Stomach (tissue), 8 donors: ENCODE measurements at regions not wholly inside any gene's neighbourhood (a gene's known extent, or its start where the extent isn't known, plus 50 kb on each side); places are given as distances from the start of the nearest gene placed in this dataset.
A peak's percentile ranks its signal among the peaks of the same experiment; 100 is the strongest.

Experiments
- DNase-seq, 2 donors: peaks; one replicate each; pipeline versions ENCODE4 v3.0.0 to v3.0.0-alpha.2; 2013 to 2019
- H3K27ac ChIP-seq, 5 donors: fragments of 200-600 bp in 4 of 5; sonication (generic) in 4 of 5; one replicate each; pipeline ENCODE4 v1.5.1; 2013 to 2019; ENCODE audit warnings: mild to moderate bottlenecking in 1 of 5, moderate library complexity in 1 of 5
- H3K27me3 ChIP-seq, 3 donors: fragments of 200-600 bp; sonication (generic); one replicate each; pipeline ENCODE4 v1.5.1; 2017 to 2019; ENCODE audit warnings: mixed run types in 1 of 3
- H3K36me3 ChIP-seq, 4 donors: fragments of 200-600 bp; sonication (generic); 1 replicate in 3 of 4; 2 replicates in 1 of 4; pipeline ENCODE4 v1.5.1; 2016 to 2019
- H3K4me1 ChIP-seq, 4 donors: fragments of 200-600 bp; sonication (generic); one replicate each; pipeline ENCODE4 v1.5.1; 2016 to 2019
- H3K4me3 ChIP-seq, 4 donors: fragments of 200-600 bp; sonication (generic) in 3 of 4; one replicate each; pipeline ENCODE4 v1.5.1; 2016 to 2019; ENCODE audit warnings: mild to moderate bottlenecking in 1 of 4
- H3K9me3 ChIP-seq, 4 donors: fragments of 200-600 bp; sonication (generic); one replicate each; pipeline ENCODE4 v1.5.1; 2016 to 2019
- EP300 ChIP-seq: sonication (generic); formaldehyde crosslinking; IDR thresholded peaks from one replicate; pipeline ENCODE4 v1.6.1; 2017; ENCODE audit warnings: antibody characterized with exemption
- POLR2A ChIP-seq, 4 donors: fragments of 450-650 bp; IDR thresholded peaks; one replicate each; pipeline ENCODE4 v1.6.1; 2016; ENCODE audit warnings: antibody characterized with exemption in 4 of 4, control low read depth in 2 of 4, mild to moderate bottlenecking in 1 of 4, moderate library complexity in 1 of 4
- POLR2AphosphoS5 ChIP-seq, 3 donors: sonication (generic); formaldehyde crosslinking; IDR thresholded peaks; one replicate each; pipeline ENCODE4 v1.6.1; 2016; ENCODE audit warnings: antibody characterized with exemption in 3 of 3
- WGBS, 5 donors: extraction: QIAGEN DNeasy Blood & Tissue Kit in 3 of 5; methylation state at CpG; one replicate each; pipeline versions ENCODE4 v1.1.5 to v1.1.7; 2013 to 2018; 5-methylcytosine and 5-hydroxymethylcytosine counted together
- intact Hi-C: fragments of 100-400 bp; cut with DNase I; formaldehyde crosslinking; loops from one replicate; pipeline ENCODE4 v1.15.1; 2023; ENCODE audit warnings: low total_unique reads
- TF ChIP-seq, protein P1 (sequence below), 7 experiments: fragments of 450-650 bp in 4 of 7; fragments of 200-600 bp in 3 of 7; sonication (generic) in 3 of 7; IDR thresholded peaks; one replicate each; pipeline ENCODE4 v1.5.1; 2016 to 2019; ENCODE audit warnings: antibody characterized with exemption in 7 of 7, control low read depth in 2 of 7, mild to moderate bottlenecking in 1 of 7
- donor health status: healthy with polysubstance abuse.
- donor health status: Bipolar disorder and iron deficiency.
- donor health status: healthy.

GRCh38 chr1:94694226-94694915 lies 125.8 kb upstream of the SLC44A3 start:
- Histone ChIP-seq H3K36me3 (no peaks in the 10 kb centered on the region), H3K27ac (no peak overlapping the region), H3K4me3 (no peak overlapping the region), H3K27me3 (no peaks in the 10 kb centered on the region), H3K9me3 (no peaks in the 10 kb centered on the region), H3K4me1 (peaks cover 0 to 14% (median 4%) of the 10 kb centered on the region in 4 donors)
- WGBS, 5 donors, result 78 to 94% (median 84%) methylated on average over 4 of the region's 4 CpGs
- TF ChIP-seq, protein P1, sequence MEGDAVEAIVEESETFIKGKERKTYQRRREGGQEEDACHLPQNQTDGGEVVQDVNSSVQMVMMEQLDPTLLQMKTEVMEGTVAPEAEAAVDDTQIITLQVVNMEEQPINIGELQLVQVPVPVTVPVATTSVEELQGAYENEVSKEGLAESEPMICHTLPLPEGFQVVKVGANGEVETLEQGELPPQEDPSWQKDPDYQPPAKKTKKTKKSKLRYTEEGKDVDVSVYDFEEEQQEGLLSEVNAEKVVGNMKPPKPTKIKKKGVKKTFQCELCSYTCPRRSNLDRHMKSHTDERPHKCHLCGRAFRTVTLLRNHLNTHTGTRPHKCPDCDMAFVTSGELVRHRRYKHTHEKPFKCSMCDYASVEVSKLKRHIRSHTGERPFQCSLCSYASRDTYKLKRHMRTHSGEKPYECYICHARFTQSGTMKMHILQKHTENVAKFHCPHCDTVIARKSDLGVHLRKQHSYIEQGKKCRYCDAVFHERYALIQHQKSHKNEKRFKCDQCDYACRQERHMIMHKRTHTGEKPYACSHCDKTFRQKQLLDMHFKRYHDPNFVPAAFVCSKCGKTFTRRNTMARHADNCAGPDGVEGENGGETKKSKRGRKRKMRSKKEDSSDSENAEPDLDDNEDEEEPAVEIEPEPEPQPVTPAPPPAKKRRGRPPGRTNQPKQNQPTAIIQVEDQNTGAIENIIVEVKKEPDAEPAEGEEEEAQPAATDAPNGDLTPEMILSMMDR (IDR thresholded peaks at IDR 0.05), result no peak
- TF ChIP-seq EP300, result no peak
- TF ChIP-seq POLR2AphosphoS5 (IDR thresholded peaks at IDR 0.05), result no peak
- TF ChIP-seq POLR2A (IDR thresholded peaks at IDR 0.05), result no peak
- DNase-seq, result no peak
- intact Hi-C loops, result no loop called here

- 89 to 100% (median 97%) methylated on average over 1 of the region's 1 CpG for WGBS, 5 donors
- TF ChIP-seq, protein P1 (IDR thresholded peaks at IDR 0.05), result no peak
- TF ChIP-seq POLR2A (IDR thresholded peaks at IDR 0.05) (no peak), EP300 (no peak), POLR2AphosphoS5 (IDR thresholded peaks at IDR 0.05) (no peak)
- intact Hi-C loops, result no loop called here
Measured at GRCh38 chr1:94693435-94693834, 126.7 kb upstream of the SLC44A3 start.

GRCh38 chr1:94693029-94693428 lies 127.1 kb upstream of the SLC44A3 start:
- intact Hi-C loops, result no loop called here
- no peak overlapping the region for H3K27ac ChIP-seq
- H3K4me3 ChIP-seq, result no peak overlapping the region
- no peaks in the 10 kb centered on the region for H3K27me3 ChIP-seq
- TF ChIP-seq EP300, result no peak
- no peak for TF ChIP-seq POLR2AphosphoS5 (IDR thresholded peaks at IDR 0.05)
- no peak for TF ChIP-seq POLR2A (IDR thresholded peaks at IDR 0.05)
- TF ChIP-seq, protein P1 (IDR thresholded peaks at IDR 0.05), result no peak
- DNase-seq, result no peak
- H3K9me3 ChIP-seq, result no peaks in the 10 kb centered on the region
- 79 to 93% (median 88%) methylated on average over 3 of the region's 3 CpGs for WGBS, 5 donors
- H3K36me3 ChIP-seq, result no peaks in the 10 kb centered on the region
- peaks cover 0 to 3% (median under 1%) of the 10 kb centered on the region in 4 donors for H3K4me1 ChIP-seq

More at GRCh38 chr1:94693435-94693834, 126.7 kb upstream of the SLC44A3 start:
- no peak overlapping the region for H3K27ac ChIP-seq
- no peaks in the 10 kb centered on the region for H3K9me3 ChIP-seq
- H3K4me3 ChIP-seq, result no peak overlapping the region
- no peaks in the 10 kb centered on the region for H3K27me3 ChIP-seq
- no peak for DNase-seq
- H3K36me3 ChIP-seq, result no peaks in the 10 kb centered on the region
- peaks cover 0 to 7% (median 3%) of the 10 kb centered on the region in 4 donors for H3K4me1 ChIP-seq

DNA sequence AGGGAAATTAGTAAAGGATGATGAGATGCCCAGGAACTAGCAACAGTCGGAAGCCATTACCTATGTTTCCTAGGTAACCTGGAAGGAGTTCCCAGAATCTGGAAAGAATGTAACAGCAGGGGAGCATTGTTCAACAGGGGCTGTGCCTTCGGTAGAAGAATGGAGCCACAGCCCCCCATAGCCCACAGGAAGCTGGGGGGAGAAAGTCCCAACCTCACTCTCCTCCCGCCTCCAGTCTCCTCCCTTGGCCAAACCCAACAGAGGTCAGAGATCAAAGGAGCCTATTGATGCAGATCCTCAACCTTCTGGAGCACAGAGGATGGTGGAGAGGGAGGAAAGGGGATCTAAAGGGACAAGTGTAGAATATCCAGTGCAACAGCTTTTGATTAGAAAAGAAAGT lies 131.5 kb upstream of the SLC44A3 start:
- Histone ChIP-seq H3K9me3 (no peaks in the 10 kb centered on the region), H3K27me3 (no peaks in the 10 kb centered on the region), H3K27ac (peak overlapping the region in 3 of 5 donors; percentile 50 to 73 (median 62)), H3K4me1 (no peaks in the 10 kb centered on the region), H3K4me3 (no peak overlapping the region), H3K36me3 (no peaks in the 10 kb centered on the region)
- no peak for DNase-seq
- 75 to 86% (median 84%) methylated on average over 3 of the region's 3 CpGs for WGBS, 5 donors
- no peak for TF ChIP-seq POLR2AphosphoS5 (IDR thresholded peaks at IDR 0.05)
- intact Hi-C loops, result no loop called here

DNA sequence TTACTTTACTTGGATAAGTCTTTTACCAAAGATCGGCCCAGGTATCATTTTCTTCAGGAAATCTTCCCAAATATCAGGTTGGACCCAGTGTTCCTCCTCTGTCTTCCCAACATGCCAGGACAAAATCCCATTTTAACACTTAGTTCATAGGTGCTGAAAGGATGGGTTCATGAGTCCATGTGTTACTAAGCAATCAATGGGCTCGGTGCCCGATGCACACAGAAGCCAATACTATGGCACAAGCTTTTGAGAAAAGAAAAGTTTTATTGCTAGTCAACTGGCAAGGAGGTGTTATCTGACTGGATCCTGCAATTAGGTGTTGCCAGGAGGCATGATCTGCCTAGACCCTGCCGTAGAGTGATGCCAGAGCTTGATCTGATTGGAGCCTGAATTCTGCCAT lies 133.3 kb upstream of the SLC44A3 start:
- TF ChIP-seq POLR2AphosphoS5 (IDR thresholded peaks at IDR 0.05) (no peak), POLR2A (IDR thresholded peaks at IDR 0.05) (no peak), EP300 (no peak)
- TF ChIP-seq, protein P1 (IDR thresholded peaks at IDR 0.05), result no peak
- no peaks in the 10 kb centered on the region for H3K9me3 ChIP-seq
- no peaks in the 10 kb centered on the region for H3K36me3 ChIP-seq
- H3K4me1 ChIP-seq, result no peaks in the 10 kb centered on the region
- H3K4me3 ChIP-seq, result no peak overlapping the region
- 85 to 96% (median 95%) methylated on average over 4 of the region's 4 CpGs for whole genome bisulfite sequencing, 5 donors
- DNase-seq, result no peak
- intact Hi-C loops, result no loop called here
- no peaks in the 10 kb centered on the region for H3K27me3 ChIP-seq
- H3K27ac ChIP-seq, result no peak overlapping the region
